ENCODE measurements at regions not wholly inside any gene's neighbourhood (a gene's known extent, or its start where the extent isn't known, plus 50 kb on each side); places are given as distances from the start of the nearest gene placed in this dataset.

- no peaks in the 10 kb centered on the region for H3K36me3 ChIP-seq (ENCODE audit: low read depth, low read length)
- H3K9ac ChIP-seq (ENCODE audit: low read length), result no peak overlapping the region
- ChIA-PET POLR2A (ENCODE audit: unreplicated experiment) (no interaction called here), CTCF (no interaction called here)
- H3K27me3 ChIP-seq (ENCODE audit: low read length), result no peaks in the 10 kb centered on the region
- no peak for TF ChIP-seq EZH2 (IDR thresholded peaks at IDR 0.05; ENCODE audit: low read length, unreplicated experiment)
- no peak for TF ChIP-seq EZH2phosphoT487 (IDR thresholded peaks at IDR 0.05; ENCODE audit: borderline replicate concordance, low read length)
- no peak for TF ChIP-seq CTCF (conservative IDR thresholded peaks at IDR 0.05; ENCODE audit: low read depth, low read length)
- H3K79me2 ChIP-seq (ENCODE audit: low read length), result no peaks in the 10 kb centered on the region
- no peaks in the 10 kb centered on the region for H3K4me1 ChIP-seq (ENCODE audit: insufficient read depth, low read length)
- BruUV-seq (replicated peaks), result no TSS peak
- DNase-seq, result no peak
- no peak overlapping the region for H3K4me3 ChIP-seq (ENCODE audit: low read length)
- H2AFZ ChIP-seq (ENCODE audit: low read length), result no peak overlapping the region
- no peaks in the 10 kb centered on the region for H3K9me2 ChIP-seq (replicated peaks; ENCODE audit: low read length)
- no peaks in the 10 kb centered on the region for H3F3A ChIP-seq (ENCODE audit: low read length, unreplicated experiment)
- no peak overlapping the region for H3K4me2 ChIP-seq (ENCODE audit: low read length)
- H3K27ac ChIP-seq (ENCODE audit: low read length), result no peak overlapping the region
- intact Hi-C loops (cut with micrococcal nuclease), result no loop called here
- no peaks in the 10 kb centered on the region for H4K20me1 ChIP-seq (ENCODE audit: low read length)
- no peaks in the 10 kb centered on the region for H3K9me3 ChIP-seq (ENCODE audit: low read length)
- ATAC-seq, result no peak
Measured at GRCh38 chr5:74401946-74402320, 238.6 kb downstream of the ENC1 start.

DNA sequence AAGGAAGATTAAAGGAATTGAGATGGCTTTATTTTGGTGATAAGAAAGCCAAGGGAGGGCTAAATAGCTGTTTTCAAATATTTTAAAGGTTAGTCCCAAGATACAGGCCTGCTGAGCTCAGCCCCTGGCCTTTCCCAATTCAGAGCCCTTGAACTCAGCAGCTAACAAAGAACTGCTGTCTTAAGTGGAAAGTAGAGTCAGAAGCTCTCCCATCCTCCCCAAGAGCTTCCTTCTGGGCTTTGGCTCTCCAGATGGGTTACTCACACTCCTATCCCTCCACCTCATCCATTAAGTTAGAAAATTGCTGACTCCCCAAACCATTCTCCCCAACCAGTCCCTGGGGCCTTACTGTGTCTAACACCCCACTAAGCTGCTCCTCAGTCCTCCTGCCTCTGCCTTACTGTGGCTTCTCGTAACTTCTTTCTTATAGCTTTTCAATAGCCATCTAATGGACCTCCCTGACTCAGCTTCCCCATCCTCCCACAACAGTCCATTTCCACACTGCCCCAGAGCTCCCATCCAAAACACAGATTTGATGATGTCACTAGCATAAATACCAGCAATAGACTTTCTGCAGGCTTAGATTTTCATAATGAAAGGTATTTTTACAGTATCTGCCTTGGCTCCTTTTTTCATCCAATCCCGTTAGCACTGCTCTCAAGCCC, 239.1 kb downstream of the ENC1 start:
- no peak for DNase-seq
- no peak for ATAC-seq
- no peaks in the 10 kb centered on the region for H3K36me3 ChIP-seq (ENCODE audit: low read depth, low read length)
- no peaks in the 10 kb centered on the region for H3F3A ChIP-seq (ENCODE audit: low read length, unreplicated experiment)
- POLR2A ChIA-PET (ENCODE audit: unreplicated experiment), result no interaction called here
- H2AFZ ChIP-seq (ENCODE audit: low read length), result no peak overlapping the region
- H3K27me3 ChIP-seq (ENCODE audit: low read length), result no peaks in the 10 kb centered on the region
- no peaks in the 10 kb centered on the region for H3K9me2 ChIP-seq (replicated peaks; ENCODE audit: low read length)
- TF ChIP-seq EZH2 (IDR thresholded peaks at IDR 0.05; ENCODE audit: low read length, unreplicated experiment) (no peak), EZH2phosphoT487 (IDR thresholded peaks at IDR 0.05; ENCODE audit: borderline replicate concordance, low read length) (no peak)
- H3K4me3 ChIP-seq (ENCODE audit: low read length), result no peak overlapping the region
- no peaks in the 10 kb centered on the region for H3K9me3 ChIP-seq (ENCODE audit: low read length)
- no peak overlapping the region for H3K9ac ChIP-seq (ENCODE audit: low read length)
- H3K4me1 ChIP-seq (ENCODE audit: insufficient read depth, low read length), result no peaks in the 10 kb centered on the region
- H4K20me1 ChIP-seq (ENCODE audit: low read length), result no peaks in the 10 kb centered on the region
- H3K4me2 ChIP-seq (ENCODE audit: low read length), result no peak overlapping the region
- CTCF ChIA-PET, result no interaction called here
- intact Hi-C loops (cut with micrococcal nuclease), result no loop called here
- no peak overlapping the region for H3K27ac ChIP-seq (ENCODE audit: low read length)
- no TSS peak for BruUV-seq (replicated peaks)
- H3K79me2 ChIP-seq (ENCODE audit: low read length), result no peaks in the 10 kb centered on the region

DNA sequence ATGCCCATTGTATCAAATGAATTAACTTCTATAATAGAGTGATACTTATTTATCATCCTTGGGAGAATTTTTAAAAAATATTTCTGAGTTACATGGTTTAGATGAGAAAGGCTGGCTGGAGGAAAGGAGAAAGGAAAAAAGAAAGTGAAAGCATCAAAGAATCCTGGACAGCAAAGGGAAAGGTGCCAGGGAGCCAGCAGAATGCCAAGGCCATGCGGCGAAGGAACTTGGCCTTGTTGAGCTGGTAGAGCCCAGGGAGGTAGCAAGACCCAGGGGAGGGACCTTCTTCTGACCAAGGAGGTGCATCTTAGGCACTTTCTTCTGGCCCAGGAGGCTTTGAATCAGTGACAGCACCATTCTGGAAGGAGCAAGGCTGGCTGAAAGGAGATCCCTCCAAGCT, 240.5 kb downstream of the ENC1 start:
- no peak for ATAC-seq
- Histone ChIP-seq H4K20me1 (ENCODE audit: low read length) (no peaks in the 10 kb centered on the region), H3K9me3 (ENCODE audit: low read length) (no peaks in the 10 kb centered on the region), H3K79me2 (ENCODE audit: low read length) (no peaks in the 10 kb centered on the region), H3K27me3 (ENCODE audit: low read length) (no peaks in the 10 kb centered on the region), H2AFZ (ENCODE audit: low read length) (no peak overlapping the region), H3K4me3 (ENCODE audit: low read length) (no peak overlapping the region), H3K4me2 (ENCODE audit: low read length) (no peak overlapping the region), H3K36me3 (ENCODE audit: low read depth, low read length) (no peaks in the 10 kb centered on the region), H3K9ac (ENCODE audit: low read length) (no peak overlapping the region), H3F3A (ENCODE audit: low read length, unreplicated experiment) (no peaks in the 10 kb centered on the region), H3K27ac (ENCODE audit: low read length) (no peak overlapping the region), H3K4me1 (ENCODE audit: insufficient read depth, low read length) (no peaks in the 10 kb centered on the region), H3K9me2 (replicated peaks; ENCODE audit: low read length) (no peaks in the 10 kb centered on the region)
- no peak for DNase-seq
- no TSS peak for BruUV-seq (replicated peaks)
- intact Hi-C loops (cut with micrococcal nuclease), result no loop called here
- TF ChIP-seq EZH2 (IDR thresholded peaks at IDR 0.05; ENCODE audit: low read length, unreplicated experiment) (no peak), CTCF (conservative IDR thresholded peaks at IDR 0.05; ENCODE audit: low read depth, low read length) (no peak), EZH2phosphoT487 (IDR thresholded peaks at IDR 0.05; ENCODE audit: borderline replicate concordance, low read length) (no peak)
- ChIA-PET CTCF (no interaction called here), POLR2A (ENCODE audit: unreplicated experiment) (no interaction called here)
